DOHH2 (cell line): ENCODE measurements at regions not wholly inside any gene's neighbourhood (a gene's known extent, or its start where the extent isn't known, plus 50 kb on each side); places are given as distances from the start of the nearest gene placed in this dataset.
"Not testable (repeated sequence)": the region's sequence is repeated elsewhere in the genome, so short reads cannot be mapped to it uniquely, and the experiment has no call there.

Experiments
- H3F3A ChIP-seq: fragments of 200-600 bp; sonication (generic), shearing (Covaris generic); 2 replicates; pipeline ENCODE4 v1.6.0; 2016; ENCODE audit warnings: antibody characterized with exemption, mild to moderate bottlenecking; ENCODE audit not compliant: control insufficient read depth, insufficient read depth
- H3K27ac ChIP-seq: fragments of 200-600 bp; sonication (generic); 2 replicates; pipeline ENCODE4 v1.5.1; 2014; ENCODE audit warnings: low read depth, mild to moderate bottlenecking, low read length, moderate library complexity
- H3K27me3 ChIP-seq: fragments of 200-600 bp; sonication (generic); 2 replicates; pipeline ENCODE4 v1.6.1; 2014; ENCODE audit warnings: mild to moderate bottlenecking, low read length, mixed read lengths; ENCODE audit not compliant: control insufficient read depth
- H3K36me3 ChIP-seq: fragments of 200-600 bp; sonication (generic); 2 replicates; pipeline ENCODE4 v1.6.1; 2014; ENCODE audit warnings: mild to moderate bottlenecking, low read length, moderate library complexity, mixed read lengths; ENCODE audit not compliant: control insufficient read depth
- H3K4me1 ChIP-seq: fragments of 200-600 bp; sonication (generic); 2 replicates; pipeline ENCODE4 v1.6.1; 2014; ENCODE audit warnings: mild to moderate bottlenecking, low read length, mixed read lengths; ENCODE audit not compliant: control insufficient read depth
- H3K4me2 ChIP-seq: fragments of 200-600 bp; sonication (generic); 2 replicates; pipeline ENCODE4 v1.6.0; 2014; ENCODE audit warnings: mild to moderate bottlenecking, low read length, moderate library complexity
- H3K4me3 ChIP-seq: fragments of 200-600 bp; sonication (generic); 2 replicates; pipeline ENCODE4 v1.5.1; 2014; ENCODE audit warnings: mild to moderate bottlenecking, low read length, mixed read lengths
- H3K79me2 ChIP-seq: fragments of 200-600 bp; sonication (generic); 2 replicates; pipeline ENCODE4 v1.6.1; 2014; ENCODE audit warnings: mild to moderate bottlenecking, low read length, mixed read lengths; ENCODE audit not compliant: control insufficient read depth
- H3K9me2 ChIP-seq: fragments of 200-600 bp; sonication (generic); replicated peaks from 2 replicates; pipeline ENCODE4 v1.6.1; 2014; ENCODE audit warnings: mild to moderate bottlenecking, low read length, mixed read lengths; ENCODE audit not compliant: control insufficient read depth
- H3K9me3 ChIP-seq: fragments of 200-600 bp; sonication (generic); 2 replicates; pipeline ENCODE4 v1.6.1; 2014; ENCODE audit warnings: antibody characterized with exemption, low read length, mixed read lengths; ENCODE audit not compliant: control insufficient read depth, insufficient read depth
- H4K20me1 ChIP-seq: fragments of 200-600 bp; sonication (generic); 2 replicates; pipeline ENCODE4 v1.6.0; 2014; ENCODE audit warnings: low read depth, mild to moderate bottlenecking, antibody characterized with exemption, low read length, moderate library complexity; ENCODE audit not compliant: control insufficient read depth, insufficient read depth
- CTCF ChIP-seq: fragments of 200-600 bp; sonication (generic); IDR thresholded peaks from one replicate; pipeline ENCODE4 v1.5.1; 2014; ENCODE audit warnings: antibody characterized with exemption, mild to moderate bottlenecking, low read depth, low read length; ENCODE audit not compliant: poor library complexity, severe bottlenecking
- EZH2phosphoT487 ChIP-seq: fragments of 200-600 bp; sonication (generic); IDR thresholded peaks from 2 replicates; pipeline ENCODE4 v1.6.1; 2017; ENCODE audit warnings: borderline replicate concordance, mild to moderate bottlenecking, antibody characterized with exemption, low read length, moderate library complexity, mixed read lengths

GRCh38 chr2:95754213-95754612 is 162.4 kb downstream of the TRIM43 start:
- H3K4me1 ChIP-seq, H3K36me3 ChIP-seq, H3F3A ChIP-seq, H3K79me2 ChIP-seq, H4K20me1 ChIP-seq, H3K9me2 ChIP-seq, H3K4me3 ChIP-seq, H3K9me3 ChIP-seq, H3K4me2 ChIP-seq, H3K27ac ChIP-seq, H3K27me3 ChIP-seq: not testable (repeated sequence)

- not testable (repeated sequence) for H3K79me2 ChIP-seq, H3F3A ChIP-seq, H3K9me2 ChIP-seq, H3K4me3 ChIP-seq, H4K20me1 ChIP-seq, H3K27me3 ChIP-seq, H3K27ac ChIP-seq, H3K36me3 ChIP-seq, H3K9me3 ChIP-seq, H3K4me1 ChIP-seq, H3K4me2 ChIP-seq
Observed at GRCh38 chr2:95754819-95755563, 163.2 kb downstream of the TRIM43 start.

- not testable (repeated sequence) for H4K20me1 ChIP-seq, H3K27me3 ChIP-seq, H3K9me3 ChIP-seq
Observed at GRCh38 chr2:95755956-95756669, 164.3 kb downstream of the TRIM43 start.

DNA sequence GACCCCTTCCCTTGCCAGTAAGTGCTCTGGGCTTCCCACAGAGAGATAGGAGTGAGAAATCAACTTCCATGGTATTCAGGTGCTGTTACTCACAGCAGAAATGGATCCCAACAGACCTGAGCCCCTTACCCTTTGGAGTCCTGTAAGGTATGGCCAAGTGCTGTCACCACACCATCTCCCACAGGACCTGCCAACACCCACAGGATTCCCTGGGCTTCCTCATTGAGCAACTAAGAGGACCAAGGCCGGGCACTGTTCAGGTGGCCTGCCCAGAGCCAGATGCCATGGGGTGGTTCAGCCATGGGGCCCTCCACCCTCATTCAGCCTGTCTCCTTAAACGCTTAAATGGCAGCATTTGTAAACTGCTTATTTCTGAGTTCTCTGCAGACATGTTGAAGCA is 166.2 kb downstream of the TRIM43 start:
- Histone ChIP-seq H3K9me3 (no peaks in the 10 kb centered on the region), H3F3A (no peaks in the 10 kb centered on the region)

More at GRCh38 chr2:95755956-95756669, 164.3 kb downstream of the TRIM43 start:
- not testable (repeated sequence) for H3K27ac ChIP-seq, H3K36me3 ChIP-seq, H3F3A ChIP-seq, H3K4me3 ChIP-seq, H3K4me2 ChIP-seq, H3K4me1 ChIP-seq, H3K79me2 ChIP-seq, H3K9me2 ChIP-seq

More for the DNA sequence above, 166.2 kb downstream of the TRIM43 start:
- Histone ChIP-seq H3K36me3 (no peaks in the 10 kb centered on the region), H3K4me3 (no peak overlapping the region), H3K79me2 (no peaks in the 10 kb centered on the region), H4K20me1 (no peaks in the 10 kb centered on the region), H3K27ac (no peak overlapping the region), H3K27me3 (no peaks in the 10 kb centered on the region), H3K4me2 (no peak overlapping the region), H3K4me1 (no peaks in the 10 kb centered on the region), H3K9me2 (no peaks in the 10 kb centered on the region)
- no peak for TF ChIP-seq CTCF
- TF ChIP-seq EZH2phosphoT487: no peak
